HG02610 (cell line): ENCODE measurements at regions not wholly inside any gene's neighbourhood (a gene's known extent, or its start where the extent isn't known, plus 50 kb on each side); places are given as distances from the start of the nearest gene placed in this dataset.
"Not testable (repeated sequence)": the region's sequence is repeated elsewhere in the genome, so short reads cannot be mapped to it uniquely, and the experiment has no call there.

ENCODE experiments used
- ATAC-seq: cut with Tn5 transposase; IDR thresholded peaks from one replicate; pipeline ENCODE4 v1.9.1; 2021; ENCODE audit warnings: mild to moderate bottlenecking, moderate library complexity; ENCODE audit not compliant: unreplicated experiment

GRCh38 chr2:88913280-88913679 is 221.8 kb downstream of the RPIA start:
- ATAC-seq: no peak

GRCh38 chr2:88919087-88919738 is 227.7 kb downstream of the RPIA start:
- ATAC-seq: no peak

- not testable (repeated sequence) for ATAC-seq
Observed at GRCh38 chr2:88920399-88920798, 228.9 kb downstream of the RPIA start.

GRCh38 chr2:88924533-88924932 is 233.1 kb downstream of the RPIA start:
- no peak for ATAC-seq

- no peak for ATAC-seq
Observed at GRCh38 chr2:88925770-88926462, 234.4 kb downstream of the RPIA start.

GRCh38 chr2:88927128-88927527 is 235.7 kb downstream of the RPIA start:
- ATAC-seq: no peak

GRCh38 chr2:88930659-88931058 is 239.2 kb downstream of the RPIA start:
- no peak for ATAC-seq

GRCh38 chr2:88932686-88933085 is 241.2 kb downstream of the RPIA start:
- ATAC-seq: no peak

GRCh38 chr2:88933091-88933490 is 241.6 kb downstream of the RPIA start:
- no peak for ATAC-seq

GRCh38 chr2:88933980-88934379 is 242.5 kb downstream of the RPIA start:
- ATAC-seq: no peak

GRCh38 chr2:88941178-88941577 is 249.7 kb downstream of the RPIA start:
- not testable (repeated sequence) for ATAC-seq

GRCh38 chr2:88942798-88943197 is 251.3 kb downstream of the RPIA start:
- ATAC-seq: no peak

GRCh38 chr2:88949336-88949735 is 257.9 kb downstream of the RPIA start:
- ATAC-seq: no peak

GRCh38 chr2:88950010-88950409 is 258.5 kb downstream of the RPIA start:
- ATAC-seq: no peak

GRCh38 chr2:88955607-88956006 is 264.1 kb downstream of the RPIA start:
- ATAC-seq: no peak

- ATAC-seq: no peak
Observed at GRCh38 chr2:88959480-88960204, 268.2 kb downstream of the RPIA start.

- ATAC-seq: not testable (repeated sequence)
Observed at GRCh38 chr2:88961323-88961722, 269.9 kb downstream of the RPIA start.

- ATAC-seq: no peak
Observed at GRCh38 chr2:88967844-88968243, 276.4 kb downstream of the RPIA start.

GRCh38 chr2:88978011-88978410 is 286.5 kb downstream of the RPIA start:
- ATAC-seq: not testable (repeated sequence)

GRCh38 chr2:88978446-88978845 is 287.0 kb downstream of the RPIA start:
- not testable (repeated sequence) for ATAC-seq

- ATAC-seq: not testable (repeated sequence)
Observed at GRCh38 chr2:88984079-88984478, 292.6 kb downstream of the RPIA start.
